IPS DF 6.9 (cell line): ENCODE measurements at regions not wholly inside any gene's neighbourhood (a gene's known extent, or its start where the extent isn't known, plus 50 kb on each side); places are given as distances from the start of the nearest gene placed in this dataset.
A peak's percentile ranks its signal among the peaks of the same experiment; 100 is the strongest.

Experiments used
- DNase-seq: peaks from one replicate; pipeline ENCODE4 v3.0.0-alpha.2; 2013; ENCODE audit warnings: low read depth, low spot score
- H3K27ac ChIP-seq: one replicate; pipeline ENCODE4 v1.5.1; 2013; ENCODE audit warnings: low read length, control low read depth
- H3K27me3 ChIP-seq: 2 replicates; pipeline ENCODE4 v1.6.1; 2013; ENCODE audit warnings: mild to moderate bottlenecking, low read length; ENCODE audit not compliant: control insufficient read depth, insufficient read depth
- H3K36me3 ChIP-seq: 2 replicates; pipeline ENCODE4 v1.6.1; 2013; ENCODE audit warnings: low read length; ENCODE audit not compliant: control insufficient read depth, insufficient read depth
- H3K4me1 ChIP-seq: 2 replicates; pipeline ENCODE4 v1.6.1; 2013; ENCODE audit warnings: low read length; ENCODE audit not compliant: control insufficient read depth, insufficient read depth
- H3K4me3 ChIP-seq: 2 replicates; pipeline ENCODE4 v1.5.1; 2013; ENCODE audit warnings: mild to moderate bottlenecking, low read length
- H3K9me3 ChIP-seq: 2 replicates; pipeline ENCODE4 v1.6.1; 2013; ENCODE audit warnings: low read length, inconsistent platforms; ENCODE audit not compliant: control insufficient read depth, insufficient read depth
- WGBS: extraction: QIAGEN DNeasy Blood & Tissue Kit; methylation state at CpG from one replicate; pipeline ENCODE4 v1.1.7; 2013; ENCODE audit warnings: mixed read lengths, missing lambda C conversion rate; ENCODE audit not compliant: insufficient read length, insufficient coverage; 5-methylcytosine and 5-hydroxymethylcytosine counted together

- H3K36me3 ChIP-seq = no peaks in the 10 kb centered on the region
- no CpG with 5 or more reads among the region's 5 CpGs for WGBS
- no peak for DNase-seq
- H3K27ac ChIP-seq = no peak overlapping the region
- no peaks in the 10 kb centered on the region for H3K4me1 ChIP-seq
- no peak overlapping the region for H3K4me3 ChIP-seq
- H3K9me3 ChIP-seq = no peaks in the 10 kb centered on the region
- no peaks in the 10 kb centered on the region for H3K27me3 ChIP-seq
Measured at GRCh38 chr2:122875091-122875865, 1119.8 kb downstream of the TSN start.

GRCh38 chr2:122883849-122884248 lies 1128.4 kb downstream of the TSN start:
- no peaks in the 10 kb centered on the region for H3K4me1 ChIP-seq
- no peak overlapping the region for H3K27ac ChIP-seq
- H3K27me3 ChIP-seq = no peaks in the 10 kb centered on the region
- DNase-seq = no peak
- H3K36me3 ChIP-seq = no peaks in the 10 kb centered on the region
- no CpG with 5 or more reads among the region's 5 CpGs for WGBS
- no peaks in the 10 kb centered on the region for H3K9me3 ChIP-seq
- H3K4me3 ChIP-seq = no peak overlapping the region

- Histone ChIP-seq H3K9me3 (no peaks in the 10 kb centered on the region), H3K36me3 (no peaks in the 10 kb centered on the region), H3K4me1 (no peaks in the 10 kb centered on the region), H3K27me3 (no peaks in the 10 kb centered on the region), H3K4me3 (no peak overlapping the region), H3K27ac (no peak overlapping the region)
- WGBS = no CpG with 5 or more reads among the region's 3 CpGs
- DNase-seq = no peak
Measured at GRCh38 chr2:122884889-122885288, 1129.4 kb downstream of the TSN start.

- no peaks in the 10 kb centered on the region for H3K27me3 ChIP-seq
- H3K27ac ChIP-seq = no peak overlapping the region
- no peaks in the 10 kb centered on the region for H3K36me3 ChIP-seq
- no peaks in the 10 kb centered on the region for H3K4me1 ChIP-seq
- WGBS = no CpG with 5 or more reads among the region's 3 CpGs
- H3K4me3 ChIP-seq = no peak overlapping the region
- H3K9me3 ChIP-seq = no peaks in the 10 kb centered on the region
- no peak for DNase-seq
Measured at GRCh38 chr2:122885436-122885835, 1130.0 kb downstream of the TSN start.

DNA sequence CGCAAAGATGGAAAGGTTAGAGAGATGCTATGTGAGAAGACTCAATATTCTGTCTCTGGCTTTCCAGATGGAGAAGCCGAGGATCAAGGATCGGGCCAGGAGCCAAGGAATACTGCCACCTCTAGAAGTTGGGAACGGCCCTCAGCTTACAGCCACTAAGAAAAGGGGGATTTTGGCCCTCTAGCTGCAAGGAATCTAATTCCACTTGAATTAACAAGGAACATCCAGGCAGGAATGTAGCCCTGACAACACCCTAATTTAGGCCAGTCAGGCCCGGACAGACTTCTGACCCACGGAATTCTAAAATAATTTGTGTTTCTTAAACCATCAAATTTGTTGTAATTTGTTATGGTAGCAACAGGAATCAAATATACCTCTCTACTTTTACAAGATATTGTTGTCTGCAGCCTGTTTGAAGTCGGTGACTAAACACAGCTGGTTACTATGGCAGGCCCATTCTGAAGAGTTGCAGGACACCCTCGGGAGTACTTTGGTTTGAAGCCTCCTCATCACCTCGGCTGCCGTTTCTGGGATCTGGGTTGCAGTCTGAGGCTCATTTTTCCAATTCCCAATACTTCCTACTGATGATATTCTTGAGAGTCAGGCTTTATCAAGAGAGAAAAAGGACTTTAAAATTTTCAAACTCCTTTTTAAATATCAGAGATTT lies 1131.2 kb downstream of the TSN start:
- Histone ChIP-seq H3K4me3 (no peak overlapping the region), H3K27me3 (no peaks in the 10 kb centered on the region), H3K27ac (no peak overlapping the region), H3K36me3 (no peaks in the 10 kb centered on the region), H3K4me1 (no peaks in the 10 kb centered on the region), H3K9me3 (no peaks in the 10 kb centered on the region)
- DNase-seq = no peak
- WGBS = no CpG with 5 or more reads among the region's 10 CpGs

GRCh38 chr2:122899614-122900013 lies 1125.5 kb upstream of the CNTNAP5 start:
- H3K27me3 ChIP-seq = no peaks in the 10 kb centered on the region
- no peaks in the 10 kb centered on the region for H3K4me1 ChIP-seq
- no peak overlapping the region for H3K4me3 ChIP-seq
- no peak overlapping the region for H3K27ac ChIP-seq
- no peaks in the 10 kb centered on the region for H3K9me3 ChIP-seq
- DNase-seq = no peak
- no peaks in the 10 kb centered on the region for H3K36me3 ChIP-seq

GRCh38 chr2:122905431-122905830 lies 1119.7 kb upstream of the CNTNAP5 start:
- no peaks in the 10 kb centered on the region for H3K36me3 ChIP-seq
- H3K27me3 ChIP-seq = no peaks in the 10 kb centered on the region
- H3K9me3 ChIP-seq = no peaks in the 10 kb centered on the region
- no peak for DNase-seq
- H3K27ac ChIP-seq = no peak overlapping the region
- H3K4me3 ChIP-seq = no peak overlapping the region
- no peaks in the 10 kb centered on the region for H3K4me1 ChIP-seq
- WGBS = no CpG with 5 or more reads among the region's 4 CpGs

DNA sequence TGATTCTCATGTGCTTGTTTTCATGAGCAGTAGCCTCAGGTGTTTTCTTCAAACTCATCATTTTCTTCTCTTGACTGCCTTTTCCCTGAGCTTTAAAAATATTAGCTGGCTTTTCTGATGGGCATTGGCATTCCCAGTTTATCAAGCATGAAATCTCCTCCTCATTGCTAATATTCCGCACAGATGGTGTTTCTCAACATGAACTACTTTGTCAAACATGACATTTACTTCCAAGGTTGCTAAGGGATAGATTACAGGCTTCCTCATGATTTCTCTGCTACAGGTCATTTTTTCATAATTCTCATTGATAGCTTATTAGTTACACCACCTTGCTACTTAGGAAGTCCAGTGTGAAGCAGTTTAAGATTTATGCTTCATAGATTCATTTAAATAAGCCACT lies 1116.9 kb upstream of the CNTNAP5 start:
- Histone ChIP-seq H3K4me1 (no peaks in the 10 kb centered on the region), H3K27me3 (no peaks in the 10 kb centered on the region), H3K4me3 (no peak overlapping the region), H3K36me3 (no peaks in the 10 kb centered on the region), H3K9me3 (no peaks in the 10 kb centered on the region), H3K27ac (no peak overlapping the region)
- no CpG with 5 or more reads among the region's 1 CpG for WGBS
- no peak for DNase-seq

- no peak overlapping the region for H3K27ac ChIP-seq
- WGBS = no CpG with 5 or more reads among the region's 3 CpGs
- H3K4me1 ChIP-seq = no peaks in the 10 kb centered on the region
- peak; percentile 22 for DNase-seq
- H3K4me3 ChIP-seq = no peak overlapping the region
- 0 out of 2 replicates have a peak, but pooled peaks cover 2% of the 10 kb centered on the region for H3K36me3 ChIP-seq
- H3K9me3 ChIP-seq = peaks cover 3% of the 10 kb centered on the region
- H3K27me3 ChIP-seq = no peaks in the 10 kb centered on the region
Measured at GRCh38 chr2:122927197-122927596, 1097.9 kb upstream of the CNTNAP5 start.

DNA sequence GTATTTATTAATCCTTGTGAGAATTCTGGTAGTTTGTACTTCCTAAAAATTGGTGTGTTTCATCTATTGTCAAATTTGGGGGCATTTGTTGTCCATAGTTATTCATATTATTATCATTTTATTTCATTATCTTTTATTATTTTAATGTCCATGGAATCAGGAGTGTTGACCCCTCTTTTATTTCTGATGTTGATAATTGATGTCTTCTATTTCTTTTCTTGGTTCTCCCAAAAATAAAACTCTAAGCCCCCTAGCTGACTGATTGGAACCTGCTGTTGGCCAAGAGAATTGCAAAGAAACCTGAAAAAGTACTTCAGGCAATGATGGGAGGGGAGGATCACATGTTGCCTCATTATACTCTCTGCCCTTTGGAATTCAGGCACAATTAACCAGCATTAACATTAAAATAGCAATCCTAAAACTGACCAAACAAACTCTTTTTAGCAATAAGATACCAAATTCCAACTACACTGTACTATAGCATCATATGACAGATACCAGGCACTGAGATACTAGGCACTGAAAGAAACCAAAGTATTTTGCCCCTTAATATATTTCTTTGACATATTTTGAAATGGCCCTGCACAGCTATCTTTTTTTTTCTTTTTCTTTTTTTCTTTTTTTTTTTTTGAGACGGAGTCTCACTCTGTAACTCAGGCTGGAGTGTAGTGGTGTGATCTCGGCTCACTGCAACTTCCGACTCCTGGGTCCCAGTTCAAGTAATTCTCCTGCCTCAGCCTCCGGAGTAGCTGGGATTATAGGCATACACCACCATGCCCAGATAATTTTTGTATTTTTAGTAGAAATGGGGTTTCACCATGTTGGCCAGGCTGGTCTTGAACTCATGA lies 1097.2 kb upstream of the CNTNAP5 start:
- no peak overlapping the region for H3K4me3 ChIP-seq
- no peak overlapping the region for H3K27ac ChIP-seq
- H3K4me1 ChIP-seq = no peaks in the 10 kb centered on the region
- peak; percentile 18 for DNase-seq
- H3K9me3 ChIP-seq = peaks cover 3% of the 10 kb centered on the region
- 0 out of 2 replicates have a peak, but pooled peaks cover 2% of the 10 kb centered on the region for H3K36me3 ChIP-seq
- no peaks in the 10 kb centered on the region for H3K27me3 ChIP-seq
- no CpG with 5 or more reads among the region's 4 CpGs for WGBS
